CD4-positive, alpha-beta T cell (primary cell): ENCODE measurements at regions not wholly inside any gene's neighbourhood (a gene's known extent, or its start where the extent isn't known, plus 50 kb on each side); places are given as distances from the start of the nearest gene placed in this dataset.
"Not testable (repeated sequence)": the region's sequence is repeated elsewhere in the genome, so short reads cannot be mapped to it uniquely, and the experiment has no call there.

Experiments used
- ATAC-seq: fragments of 200-7000 bp; cut with Tn5 transposase; one replicate; pipeline ENCODE4 v1.10.0; 2022; ENCODE audit warnings: mild to moderate bottlenecking; ENCODE audit not compliant: poor library complexity
- CTCF ChIA-PET: fragments of 350-600 bp; sonication (Branson Sonifier 250); formaldehyde crosslinking; loops from one replicate; lab custom pipeline; 2021; ENCODE audit warnings: antibody characterized with exemption, inconsistent platforms; lab: Charles Lee
- POLR2A ChIA-PET: fragments of 350-600 bp; sonication (Branson Sonifier 250); formaldehyde crosslinking; loops from one replicate; lab custom pipeline; 2021; ENCODE audit warnings: antibody characterized with exemption, inconsistent platforms; lab: Charles Lee
- DNase-seq, 14 experiments: peaks; one replicate each; pipeline ENCODE4 v3.0.0-alpha.2; 2013 to 2020; ENCODE audit warnings: mixed read lengths in 2 of 14
- H3K27ac ChIP-seq, 2 donors: one replicate each; pipeline versions ENCODE4 v1.5.1 to v1.7.0; 2013; ENCODE audit warnings: low read length in 2 of 2, low read depth in 1 of 2, mild to moderate bottlenecking in 1 of 2
- H3K27me3 ChIP-seq, 2 experiments: 1 replicate in 1 of 2; 2 replicates in 1 of 2; pipeline versions ENCODE4 v1.6.1 to v1.7.0; 2013; ENCODE audit warnings: low read length in 2 of 2, control low read depth in 1 of 2, mild to moderate bottlenecking in 1 of 2, moderate library complexity in 1 of 2; ENCODE audit not compliant: insufficient read depth in 2 of 2, control insufficient read depth in 1 of 2
- H3K36me3 ChIP-seq: one replicate; pipeline ENCODE4 v1.6.1; 2013; ENCODE audit warnings: low read length, control low read depth; ENCODE audit not compliant: insufficient read depth
- H3K4me1 ChIP-seq: one replicate; pipeline ENCODE4 v1.6.1; 2013; ENCODE audit warnings: low read length, control low read depth; ENCODE audit not compliant: insufficient read depth
- H3K4me3 ChIP-seq: one replicate; pipeline ENCODE4 v1.5.1; 2013; ENCODE audit warnings: mild to moderate bottlenecking, low read length, moderate library complexity
- H3K9me3 ChIP-seq, 2 experiments: 1 replicate in 1 of 2; 2 replicates in 1 of 2; pipeline versions ENCODE4 v1.6.1 to v1.7.0; 2013; ENCODE audit warnings: low read length in 2 of 2, mild to moderate bottlenecking in 2 of 2, control low read depth in 1 of 2, moderate library complexity in 1 of 2; ENCODE audit not compliant: control insufficient read depth in 1 of 2, insufficient read depth in 1 of 2
- H3K27ac Mint-ChIP-seq: one replicate; pipeline ENCODE4 v1.8.0; 2020; ENCODE audit warnings: mixed read lengths
- H3K27me3 Mint-ChIP-seq: one replicate; pipeline ENCODE4 v1.8.0; 2021; ENCODE audit warnings: mixed read lengths
- H3K36me3 Mint-ChIP-seq: one replicate; pipeline ENCODE4 v1.8.0; 2021; ENCODE audit warnings: low read depth, mixed read lengths
- H3K4me1 Mint-ChIP-seq: one replicate; pipeline ENCODE4 v1.8.0; 2021; ENCODE audit warnings: low read depth, mixed read lengths
- H3K4me3 Mint-ChIP-seq: one replicate; pipeline ENCODE4 v1.8.0; 2020; ENCODE audit warnings: mild to moderate bottlenecking, mixed read lengths
- H3K9me3 Mint-ChIP-seq: one replicate; pipeline ENCODE4 v1.8.0; 2020; ENCODE audit warnings: mixed read lengths
- CTCF ChIP-seq: fragments of 200-600 bp; IDR thresholded peaks from one replicate; pipeline ENCODE4 v1.8.0; 2022; ENCODE audit warnings: antibody characterized with exemption, mild to moderate bottlenecking
- intact Hi-C, 2 experiments: fragments of 100-400 bp; cut with DNase I in 1 of 2; cut with micrococcal nuclease in 1 of 2; formaldehyde crosslinking; loops; one replicate each; pipeline versions ENCODE4 v1.15.1 to v1.9.0; 2023 to 2025; cut with DNase I, micrococcal nuclease

GRCh38 chr21:28174006-28174405 lies 818.7 kb downstream of the LTN1 start:
- ATAC-seq (no peak), DNase-seq (no peak)
- H3K4me3 Mint-ChIP-seq, result no peak overlapping the region
- no peaks in the 10 kb centered on the region for H3K36me3 Mint-ChIP-seq
- ChIA-PET POLR2A (no interaction called here), CTCF (no interaction called here)
- H3K27ac Mint-ChIP-seq, result no peak overlapping the region
- H3K4me1 Mint-ChIP-seq, result no peaks in the 10 kb centered on the region
- Histone ChIP-seq H3K27me3 (no peaks in the 10 kb centered on the region), H3K4me1 (no peaks in the 10 kb centered on the region), H3K9me3 (peaks cover 0 to 3% of the 10 kb centered on the region in 2 experiments), H3K36me3 (no peaks in the 10 kb centered on the region), H3K4me3 (no peak overlapping the region), H3K27ac (no peak overlapping the region)
- no peak for TF ChIP-seq CTCF
- peaks cover 2% of the 10 kb centered on the region for H3K9me3 Mint-ChIP-seq
- no peaks in the 10 kb centered on the region for H3K27me3 Mint-ChIP-seq
- intact Hi-C loops, result no loop called here

GRCh38 chr21:28172376-28172775 lies 820.3 kb downstream of the LTN1 start:
- peaks cover 0 to 3% of the 10 kb centered on the region in 2 experiments for H3K9me3 ChIP-seq
- H3K36me3 Mint-ChIP-seq, result no peaks in the 10 kb centered on the region
- H3K27ac Mint-ChIP-seq, result no peak overlapping the region
- no peaks in the 10 kb centered on the region for H3K4me1 ChIP-seq
- H3K9me3 Mint-ChIP-seq, result peaks cover 2% of the 10 kb centered on the region
- no peaks in the 10 kb centered on the region for H3K27me3 Mint-ChIP-seq
- TF ChIP-seq CTCF, result no peak
- H3K4me3 ChIP-seq, result no peak overlapping the region
- ChIA-PET POLR2A (no interaction called here), CTCF (no interaction called here)
- ATAC-seq (no peak), DNase-seq (no peak)
- intact Hi-C loops, result no loop called here
- no peaks in the 10 kb centered on the region for H3K4me1 Mint-ChIP-seq
- no peaks in the 10 kb centered on the region for H3K36me3 ChIP-seq
- no peak overlapping the region for H3K4me3 Mint-ChIP-seq
- H3K27me3 ChIP-seq, result no peaks in the 10 kb centered on the region
- H3K27ac ChIP-seq, result no peak overlapping the region

GRCh38 chr21:28167366-28167765 lies 825.3 kb downstream of the LTN1 start:
- no peaks in the 10 kb centered on the region for H3K9me3 Mint-ChIP-seq
- no peak overlapping the region for H3K27ac Mint-ChIP-seq
- intact Hi-C loops, result no loop called here
- Histone ChIP-seq H3K4me1 (no peaks in the 10 kb centered on the region), H3K9me3 (no peaks in the 10 kb centered on the region), H3K27me3 (no peaks in the 10 kb centered on the region), H3K27ac (no peak overlapping the region), H3K36me3 (no peaks in the 10 kb centered on the region), H3K4me3 (no peak overlapping the region)
- ChIA-PET CTCF (no interaction called here), POLR2A (no interaction called here)
- H3K4me3 Mint-ChIP-seq, result no peak overlapping the region
- TF ChIP-seq CTCF, result no peak
- ATAC-seq (no peak), DNase-seq (no peak)
- no peaks in the 10 kb centered on the region for H3K27me3 Mint-ChIP-seq
- no peaks in the 10 kb centered on the region for H3K36me3 Mint-ChIP-seq
- H3K4me1 Mint-ChIP-seq, result no peaks in the 10 kb centered on the region

GRCh38 chr21:28164519-28164918 lies 828.2 kb downstream of the LTN1 start:
- H3K36me3 Mint-ChIP-seq, POLR2A ChIA-PET, intact Hi-C loops: not testable (repeated sequence)

GRCh38 chr21:28162052-28162451 lies 830.6 kb downstream of the LTN1 start:
- H3K27ac ChIP-seq, ATAC-seq, H3K36me3 Mint-ChIP-seq, H3K4me1 ChIP-seq, H3K4me3 Mint-ChIP-seq, H3K27me3 ChIP-seq, H3K4me1 Mint-ChIP-seq, POLR2A ChIA-PET, H3K9me3 Mint-ChIP-seq, H3K4me3 ChIP-seq, CTCF ChIA-PET, intact Hi-C loops, H3K27me3 Mint-ChIP-seq, H3K36me3 ChIP-seq, H3K27ac Mint-ChIP-seq, H3K9me3 ChIP-seq, DNase-seq: not testable (repeated sequence)

More at GRCh38 chr21:28164519-28164918, 828.2 kb downstream of the LTN1 start:
- H3K4me3 ChIP-seq, H3K9me3 ChIP-seq, H3K4me1 Mint-ChIP-seq, DNase-seq, H3K9me3 Mint-ChIP-seq, H3K4me1 ChIP-seq, ATAC-seq, CTCF ChIA-PET, H3K27me3 Mint-ChIP-seq, H3K27me3 ChIP-seq, H3K36me3 ChIP-seq, H3K27ac Mint-ChIP-seq, H3K4me3 Mint-ChIP-seq, H3K27ac ChIP-seq: not testable (repeated sequence)
